Endothelial cell of umbilical vein (primary cell): ENCODE measurements at regions not wholly inside any gene's neighbourhood (a gene's known extent, or its start where the extent isn't known, plus 50 kb on each side); places are given as distances from the start of the nearest gene placed in this dataset.

Experiments used
- BruUV-seq: library from RNA; stranded (reverse); fragments of 400-500 nt; replicated peaks from 2 replicates; lab custom pipeline; 2021; lab: Mats Ljungman, UMichigan
- CTCF ChIA-PET: fragments of 300-600, 350-600 bp; sonication (Branson Sonifier 250); formaldehyde crosslinking; loops from one replicate; lab custom pipeline; 2021; ENCODE audit warnings: antibody characterized with exemption, inconsistent platforms; lab: Charles Lee
- POLR2A ChIA-PET: fragments of 300-600, 350-600 bp; sonication (Branson Sonifier 250); formaldehyde crosslinking; loops from one replicate; lab custom pipeline; 2021; ENCODE audit warnings: antibody characterized with exemption, inconsistent platforms; lab: Charles Lee
- DNase-seq: peaks from one replicate; pipeline ENCODE4 v3.0.0-alpha.2; 2011; ENCODE audit warnings: low read depth, low spot score
- FAIRE-seq: peaks from 2 replicates; lab custom pipeline; 2011; peaks lifted over from hg19 to GRCh38; lab: Jason Lieb, UNC
- H2AFZ ChIP-seq: 2 replicates; pipeline ENCODE4 v1.6.0; 2012; ENCODE audit warnings: low read depth, low read length, control low read depth, inconsistent platforms
- H3K27ac ChIP-seq: 2 replicates; pipeline ENCODE4 v1.5.1; 2011; ENCODE audit warnings: low read depth, mild to moderate bottlenecking, control low read depth, low read length, moderate library complexity; ENCODE audit not compliant: insufficient read depth
- H3K27me3 ChIP-seq, 2 experiments: 2 replicates each; pipeline versions ENCODE4 v1.6.0 to v1.6.1; 2011; ENCODE audit warnings: low read length in 2 of 2, mixed read lengths in 1 of 2; ENCODE audit not compliant: control insufficient read depth in 2 of 2, insufficient read depth in 2 of 2
- H3K36me3 ChIP-seq, 2 experiments: 2 replicates in 1 of 2; 3 replicates in 1 of 2; pipeline ENCODE4 v1.5.1; 2011; ENCODE audit warnings: low read length in 2 of 2, mild to moderate bottlenecking in 1 of 2, moderate library complexity in 1 of 2; ENCODE audit not compliant: control insufficient read depth in 2 of 2, insufficient read depth in 2 of 2; ENCODE audit errors: extremely low read depth in 1 of 2
- H3K4me1 ChIP-seq: 3 replicates; pipeline ENCODE4 v1.5.1; 2011; ENCODE audit warnings: mild to moderate bottlenecking, low read length; ENCODE audit not compliant: control insufficient read depth, insufficient read depth; ENCODE audit errors: extremely low read depth
- H3K4me2 ChIP-seq: 2 replicates; pipeline ENCODE4 v1.6.1; 2011; ENCODE audit warnings: low read length, control low read depth, mixed read lengths; ENCODE audit not compliant: insufficient read depth
- H3K4me3 ChIP-seq, 3 experiments: fragments of 200-600 bp in 1 of 3; sonication (generic), shearing (Covaris generic) in 1 of 3; replicated peaks in 1 of 3; 2 replicates each; pipeline ENCODE4 v1.5.1; 2011 to 2016; ENCODE audit warnings: control low read depth in 3 of 3, low read length in 3 of 3, mild to moderate bottlenecking in 2 of 3, inconsistent platforms in 1 of 3, low read depth in 1 of 3, moderate library complexity in 1 of 3; ENCODE audit not compliant: insufficient read depth in 1 of 3
- H3K79me2 ChIP-seq: 2 replicates; pipeline ENCODE4 v1.6.0; 2012; ENCODE audit warnings: low read length, inconsistent platforms; ENCODE audit not compliant: control insufficient read depth, insufficient read depth
- H3K9ac ChIP-seq: replicated peaks from 2 replicates; pipeline ENCODE3; 2011; ENCODE audit warnings: low read length, control low read depth; ENCODE audit not compliant: insufficient read depth; ENCODE audit errors: extremely low read depth
- H3K9me1 ChIP-seq: replicated peaks from 3 replicates; pipeline ENCODE4 v1.6.0; 2011; ENCODE audit warnings: mild to moderate bottlenecking, low read length; ENCODE audit not compliant: control insufficient read depth, insufficient read depth; ENCODE audit errors: extremely low read depth
- H3K9me3 ChIP-seq: replicated peaks from 2 replicates; pipeline ENCODE4 v1.5.1; 2012; ENCODE audit warnings: low read length, inconsistent platforms; ENCODE audit not compliant: control insufficient read depth, insufficient read depth
- H4K20me1 ChIP-seq: replicated peaks from 2 replicates; pipeline ENCODE3; 2011; ENCODE audit warnings: mild to moderate bottlenecking, low read length; ENCODE audit not compliant: control insufficient read depth, insufficient read depth; ENCODE audit errors: extremely low read depth
- CTCF ChIP-seq, 2 donors: IDR thresholded peaks; 1 replicate in 1 of 2; 2 replicates in 1 of 2; pipeline ENCODE4 v1.5.1; 2011; ENCODE audit warnings: low read length in 2 of 2, mild to moderate bottlenecking in 2 of 2, moderate library complexity in 2 of 2, control low read depth in 1 of 2, inconsistent platforms in 1 of 2, low read depth in 1 of 2; ENCODE audit not compliant: insufficient read depth in 1 of 2; ENCODE audit errors: extremely low read depth in 1 of 2
- EZH2 ChIP-seq: IDR thresholded peaks from 2 replicates; pipeline ENCODE4 v1.6.1; 2012; ENCODE audit warnings: borderline replicate concordance, low read depth, mild to moderate bottlenecking, moderate library complexity, low read length, inconsistent platforms; ENCODE audit not compliant: severe bottlenecking
- FOS ChIP-seq: IDR thresholded peaks from 2 replicates; pipeline ENCODE4 v1.6.1; 2011; ENCODE audit warnings: mild to moderate bottlenecking, low read length, moderate library complexity, borderline replicate concordance; ENCODE audit not compliant: insufficient read depth
- GATA2 ChIP-seq: IDR thresholded peaks from 2 replicates; pipeline ENCODE4 v1.7.0; 2011; ENCODE audit warnings: low read depth, mild to moderate bottlenecking, moderate library complexity, mixed read lengths, low read length; ENCODE audit not compliant: insufficient read length, insufficient read depth
- JUN ChIP-seq: IDR thresholded peaks from 2 replicates; pipeline ENCODE4 v1.6.1; 2011; ENCODE audit warnings: borderline replicate concordance, low read depth; ENCODE audit not compliant: insufficient read length, insufficient read depth
- MAX ChIP-seq: IDR thresholded peaks from 2 replicates; pipeline ENCODE4 v1.6.1; 2011; ENCODE audit not compliant: insufficient read depth, insufficient read length
- MYC ChIP-seq: IDR thresholded peaks from one replicate; pipeline ENCODE4 v1.6.1; 2011; ENCODE audit warnings: mild to moderate bottlenecking, low read depth, low read length
- POLR2A ChIP-seq: IDR thresholded peaks from 2 replicates; pipeline ENCODE4 v1.6.1; 2012; ENCODE audit warnings: low read depth, mild to moderate bottlenecking, control low read depth, low read length
- POLR2AphosphoS5 ChIP-seq: IDR thresholded peaks from 2 replicates; pipeline ENCODE4 v1.6.1; 2012; ENCODE audit warnings: low read depth, mild to moderate bottlenecking, control low read depth, low read length, moderate library complexity; ENCODE audit not compliant: insufficient read depth
- dilution Hi-C: fragments of 300-500 bp; cut with MboI; formaldehyde crosslinking; loops from one replicate; pipeline ENCODE4 v1.15.0; 2019; ENCODE audit warnings: low sequenced_read_pairs; ENCODE audit not compliant: extremely low pct_ligation_motif_present
- intact Hi-C: fragments of 100-400 bp; cut with micrococcal nuclease; formaldehyde crosslinking; loops from one replicate; pipeline ENCODE4 v1.10.0; 2022

GRCh38 chr9:2925016-2925415, 81.1 kb upstream of the PUM3 start:
- TF ChIP-seq FOS (no peak), MYC (no peak), MAX (no peak), GATA2 (no peak), POLR2AphosphoS5 (no peak), POLR2A (no peak), EZH2 (no peak), JUN (no peak), CTCF (IDR thresholded peaks at IDR 0.05; ENCODE audit: extremely low read depth in 1 of 2, insufficient read depth in 1 of 2, low read depth in 1 of 2, low read length in 2 of 2) (no peak)
- DNase-seq (no peak), FAIRE-seq (no peak)
- BruUV-seq = no TSS peak
- Histone ChIP-seq H3K9me1 (no peaks in the 10 kb centered on the region), H4K20me1 (no peaks in the 10 kb centered on the region), H3K4me3 (no peak overlapping the region), H3K36me3 (no peaks in the 10 kb centered on the region), H3K9ac (no peak overlapping the region), H3K27me3 (no peaks in the 10 kb centered on the region), H3K9me3 (no peaks in the 10 kb centered on the region), H3K27ac (no peak overlapping the region), H3K79me2 (no peaks in the 10 kb centered on the region), H2AFZ (no peak overlapping the region), H3K4me1 (no peaks in the 10 kb centered on the region), H3K4me2 (no peak overlapping the region)
- ChIA-PET POLR2A (no interaction called here), CTCF (no interaction called here)
- intact Hi-C loops (no loop called here), dilution Hi-C loops (no loop called here)
